ENCODE measurements at regions not wholly inside any gene's neighbourhood (a gene's known extent, or its start where the extent isn't known, plus 50 kb on each side); places are given as distances from the start of the nearest gene placed in this dataset.

DNA sequence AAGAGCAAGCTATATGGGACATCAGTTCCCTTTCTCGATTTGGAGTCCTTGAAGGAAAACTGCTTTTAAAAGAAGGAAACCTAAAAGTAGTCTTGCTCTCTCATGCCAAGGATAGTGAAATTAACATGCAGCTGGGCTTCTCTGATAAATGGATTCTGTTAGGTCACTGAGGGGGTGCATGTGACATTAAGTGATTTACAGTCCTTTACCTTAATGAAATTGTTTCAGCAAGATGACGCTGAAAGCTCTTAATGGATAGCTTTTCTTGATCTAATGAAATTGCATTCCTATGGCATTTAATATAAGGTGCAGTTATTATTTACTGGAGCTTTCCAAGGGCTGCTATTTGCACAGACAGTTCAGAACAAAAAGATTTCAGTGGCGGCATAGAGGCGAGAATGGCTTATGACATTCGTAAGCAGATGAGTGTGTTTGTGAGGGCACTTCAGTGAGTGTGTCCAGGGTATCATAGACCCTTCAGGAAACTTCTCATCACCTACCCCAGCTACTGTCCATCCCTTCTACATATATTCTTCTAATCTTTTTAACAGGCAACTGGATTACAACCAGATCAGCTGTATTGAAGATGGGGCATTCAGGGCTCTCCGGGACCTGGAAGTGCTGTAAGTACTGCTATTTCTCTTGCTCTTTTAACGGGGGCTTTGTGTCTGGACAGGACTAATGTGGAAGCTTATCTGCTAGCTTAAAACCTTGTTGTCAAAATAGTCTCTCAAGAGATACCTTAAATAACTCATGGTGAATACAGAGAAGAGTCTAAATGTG, 219.9 kb upstream of the PACRGL start:
- H2BK120ac ChIP-seq (ENCODE audit: low read depth, low read length) = no peak overlapping the region
- intact Hi-C loops (cut with micrococcal nuclease) (no loop called here), dilution Hi-C loops (cut with HindIII; ENCODE audit: low sequenced_read_pairs, unreplicated experiment) (no loop called here), in situ Hi-C loops (cut with MboI; ENCODE audit: low sequenced_read_pairs) (no loop called here)
- no peak overlapping the region for H3K14ac ChIP-seq (replicated peaks; ENCODE audit: low read depth, low read length)
- H3K9me3 ChIP-seq (ENCODE audit: control insufficient read depth, insufficient read depth, low read length) = no peaks in the 10 kb centered on the region
- DNase-seq (no peak), ATAC-seq (ENCODE audit: low read depth) (no peak)
- H3K56ac ChIP-seq (ENCODE audit: extremely low read depth, insufficient read depth, low read length) = no peak overlapping the region
- no peak overlapping the region for H4K8ac ChIP-seq (ENCODE audit: low read depth in 2 of 2, low read length in 2 of 2)
- no peaks in the 10 kb centered on the region for H3K9me1 ChIP-seq (ENCODE audit: insufficient read depth, low read length)
- no peaks in the 10 kb centered on the region for H3K36me3 ChIP-seq (ENCODE audit: control insufficient read depth, insufficient read depth, low read length)
- no peak for TF ChIP-seq RAD21 (IDR thresholded peaks at IDR 0.05; ENCODE audit: low read length)
- no peak for TF ChIP-seq ELK1 (IDR thresholded peaks at IDR 0.05; ENCODE audit: borderline replicate concordance, low read depth, low read length)
- no peak for TF ChIP-seq POLR2A (IDR thresholded peaks at IDR 0.05; ENCODE audit: low read depth, low read length)
- no peak overlapping the region for H4K5ac ChIP-seq (ENCODE audit: low read depth, low read length)
- no peak overlapping the region for H3K9ac ChIP-seq (ENCODE audit: low read depth, low read length)
- CTCF ChIA-PET = no interaction called here
- H3K4ac ChIP-seq (ENCODE audit: low read depth, low read length) = no peak overlapping the region
- WGBS, 2 experiments (ENCODE audit: extremely low coverage in 2 of 2, insufficient read length in 1 of 2) = no CpG with 5 or more reads among the region's 7 CpGs
- no peaks in the 10 kb centered on the region for H4K20me1 ChIP-seq (ENCODE audit: insufficient read depth, low read length)
- H2BK15ac ChIP-seq (ENCODE audit: low read depth, low read length) = no peak overlapping the region
- no peak overlapping the region for H2AK5ac ChIP-seq (ENCODE audit: low read depth, low read length)
- H3K27ac ChIP-seq (ENCODE audit: insufficient read depth, low read length) = no peak overlapping the region
- POLR2A ChIA-PET (ENCODE audit: unreplicated experiment) = no interaction called here
- no peak overlapping the region for H3K18ac ChIP-seq (ENCODE audit: low read depth, low read length)
- no peaks in the 10 kb centered on the region for H3K4me1 ChIP-seq (ENCODE audit: control insufficient read depth, insufficient read depth, low read length)
- no peak overlapping the region for H2BK5ac ChIP-seq (ENCODE audit: low read depth, low read length, poor library complexity, severe bottlenecking)
- H3K27me3 ChIP-seq (ENCODE audit: control insufficient read depth, insufficient read depth, low read length) = no peaks in the 10 kb centered on the region
- H3K4me3 ChIP-seq (ENCODE audit: insufficient read depth, low read depth, low read length) = no peak overlapping the region
- BruUV-seq (replicated peaks) = no TSS peak
- no peak overlapping the region for H2BK20ac ChIP-seq (ENCODE audit: low read depth, low read length)
- H4K91ac ChIP-seq (ENCODE audit: insufficient read depth, low read depth, low read length) = no peak overlapping the region
- H2AK9ac ChIP-seq (replicated peaks; ENCODE audit: low read depth, low read length, poor library complexity) = no peak overlapping the region
- H3K4me2 ChIP-seq (ENCODE audit: low read depth, low read length) = no peak overlapping the region
- no peak overlapping the region for H2AFZ ChIP-seq (replicated peaks; ENCODE audit: low read length, poor library complexity)
- no peaks in the 10 kb centered on the region for H3K79me1 ChIP-seq (ENCODE audit: low read depth in 1 of 2, low read length in 2 of 2)
- no peak overlapping the region for H3K23ac ChIP-seq (ENCODE audit: low read depth, low read length)
